ENCODE measurements at regions not wholly inside any gene's neighbourhood (a gene's known extent, or its start where the extent isn't known, plus 50 kb on each side); places are given as distances from the start of the nearest gene placed in this dataset.
"Not testable (repeated sequence)": the region's sequence is repeated elsewhere in the genome, so short reads cannot be mapped to it uniquely, and the experiment has no call there.

- H3K79me2 ChIP-seq (ENCODE audit: control insufficient read depth, insufficient read depth, low read length); dilution Hi-C loops (cut with MboI; ENCODE audit: extremely low pct_ligation_motif_present, low sequenced_read_pairs); intact Hi-C loops (cut with micrococcal nuclease); H3K4me2 ChIP-seq (ENCODE audit: insufficient read depth, low read length); H2AFZ ChIP-seq (ENCODE audit: low read depth, low read length); DNase-seq (ENCODE audit: low read depth, low spot score); H3K4me1 ChIP-seq (ENCODE audit: control insufficient read depth, extremely low read depth, insufficient read depth, low read length); H3K27ac ChIP-seq (ENCODE audit: insufficient read depth, low read depth, low read length); H3K27me3 ChIP-seq (ENCODE audit: control insufficient read depth in 2 of 2, insufficient read depth in 2 of 2, low read length in 2 of 2); H3K36me3 ChIP-seq (ENCODE audit: control insufficient read depth in 2 of 2, extremely low read depth in 1 of 2, insufficient read depth in 2 of 2, low read length in 2 of 2); H3K4me3 ChIP-seq (replicated peaks in 1 of 3; ENCODE audit: insufficient read depth in 1 of 3, low read depth in 1 of 3, low read length in 3 of 3); CTCF ChIA-PET; H3K9ac ChIP-seq (replicated peaks; ENCODE audit: extremely low read depth, insufficient read depth, low read length); BruUV-seq (replicated peaks); H4K20me1 ChIP-seq (replicated peaks; ENCODE audit: control insufficient read depth, extremely low read depth, insufficient read depth, low read length); FAIRE-seq; POLR2A ChIA-PET; H3K9me1 ChIP-seq (replicated peaks; ENCODE audit: control insufficient read depth, extremely low read depth, insufficient read depth, low read length); H3K9me3 ChIP-seq (replicated peaks; ENCODE audit: control insufficient read depth, insufficient read depth, low read length): not testable (repeated sequence)
Observed at GRCh38 chr10:95137990-95138625, 55.9 kb upstream of the ACSM6 start.

GRCh38 chr10:95134490-95134889 is 59.5 kb upstream of the ACSM6 start:
- H4K20me1 ChIP-seq (replicated peaks; ENCODE audit: control insufficient read depth, extremely low read depth, insufficient read depth, low read length): no peaks in the 10 kb centered on the region
- H3K4me2 ChIP-seq (ENCODE audit: insufficient read depth, low read length): no peak overlapping the region
- H3K4me1 ChIP-seq (ENCODE audit: control insufficient read depth, extremely low read depth, insufficient read depth, low read length): no peaks in the 10 kb centered on the region
- no TSS peak for BruUV-seq (replicated peaks)
- intact Hi-C loops (cut with micrococcal nuclease) (loop anchor here (5.0 kb wide), 1 partner anchor 502 kb away; no protein-coding TSS in a partner anchor), dilution Hi-C loops (cut with MboI; ENCODE audit: extremely low pct_ligation_motif_present, low sequenced_read_pairs) (no loop called here)
- H3K9me3 ChIP-seq (replicated peaks; ENCODE audit: control insufficient read depth, insufficient read depth, low read length): no peaks in the 10 kb centered on the region
- H3K27me3 ChIP-seq (ENCODE audit: control insufficient read depth in 2 of 2, insufficient read depth in 2 of 2, low read length in 2 of 2): no peaks in the 10 kb centered on the region
- no peaks in the 10 kb centered on the region for H3K36me3 ChIP-seq (ENCODE audit: control insufficient read depth in 2 of 2, extremely low read depth in 1 of 2, insufficient read depth in 2 of 2, low read length in 2 of 2)
- H3K79me2 ChIP-seq (ENCODE audit: control insufficient read depth, insufficient read depth, low read length): no peaks in the 10 kb centered on the region
- DNase-seq (ENCODE audit: low read depth, low spot score): no peak
- H2AFZ ChIP-seq (ENCODE audit: low read depth, low read length): no peak overlapping the region
- no peaks in the 10 kb centered on the region for H3K9me1 ChIP-seq (replicated peaks; ENCODE audit: control insufficient read depth, extremely low read depth, insufficient read depth, low read length)
- CTCF ChIA-PET: interaction anchor here (1.1 to 5.0 kb wide), 13 partner anchors 8 to 467 kb away, joined by 3 to 86 read pairs (median 5); no protein-coding TSS in a partner anchor
- H3K27ac ChIP-seq (ENCODE audit: insufficient read depth, low read depth, low read length): no peak overlapping the region
- no peak overlapping the region for H3K9ac ChIP-seq (replicated peaks; ENCODE audit: extremely low read depth, insufficient read depth, low read length)
- POLR2A ChIA-PET: no interaction called here
- no peak for TF ChIP-seq GATA2 (IDR thresholded peaks at IDR 0.05; ENCODE audit: insufficient read depth, insufficient read length, low read depth, low read length)
- TF ChIP-seq FOS (IDR thresholded peaks at IDR 0.05; ENCODE audit: borderline replicate concordance, insufficient read depth, low read length): no peak
- no peak for TF ChIP-seq JUN (IDR thresholded peaks at IDR 0.05; ENCODE audit: borderline replicate concordance, insufficient read depth, insufficient read length, low read depth)
- no peak for TF ChIP-seq POLR2AphosphoS5 (IDR thresholded peaks at IDR 0.05; ENCODE audit: insufficient read depth, low read depth, low read length)
- no peak for TF ChIP-seq MYC (IDR thresholded peaks at IDR 0.05; ENCODE audit: low read depth, low read length)
- TF ChIP-seq EZH2 (IDR thresholded peaks at IDR 0.05; ENCODE audit: borderline replicate concordance, low read depth, low read length, severe bottlenecking): no peak
- TF ChIP-seq, protein P1, sequence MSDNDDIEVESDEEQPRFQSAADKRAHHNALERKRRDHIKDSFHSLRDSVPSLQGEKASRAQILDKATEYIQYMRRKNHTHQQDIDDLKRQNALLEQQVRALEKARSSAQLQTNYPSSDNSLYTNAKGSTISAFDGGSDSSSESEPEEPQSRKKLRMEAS (IDR thresholded peaks at IDR 0.05; ENCODE audit: insufficient read depth, insufficient read length): no peak
- no peak for TF ChIP-seq POLR2A (IDR thresholded peaks at IDR 0.05; ENCODE audit: low read depth, low read length)
- no peak for TF ChIP-seq CTCF (IDR thresholded peaks at IDR 0.05; ENCODE audit: extremely low read depth in 1 of 2, insufficient read depth in 1 of 2, low read depth in 1 of 2, low read length in 2 of 2)
- no peak overlapping the region for H3K4me3 ChIP-seq (replicated peaks in 1 of 3; ENCODE audit: insufficient read depth in 1 of 3, low read depth in 1 of 3, low read length in 3 of 3)
- no peak for FAIRE-seq

Measured in endothelial cell of umbilical vein (primary cell).